H1 (cell line): ENCODE measurements at regions not wholly inside any gene's neighbourhood (a gene's known extent, or its start where the extent isn't known, plus 50 kb on each side); places are given as distances from the start of the nearest gene placed in this dataset.

Experiments
- CTCF ChIA-PET: fragments of 300-600 bp; sonication (Branson Sonifier 250); formaldehyde crosslinking; loops from one replicate; lab custom pipeline; 2021; ENCODE audit not compliant: partially characterized antibody; lab: Charles Lee
- POLR2A ChIA-PET: fragments of 300-600 bp; sonication (Branson Sonifier 250); formaldehyde crosslinking; loops from one replicate; lab custom pipeline; 2021; ENCODE audit warnings: inconsistent platforms; ENCODE audit not compliant: partially characterized antibody; lab: Charles Lee
- DNase-seq, 2 experiments: peaks; one replicate each; pipeline versions ENCODE4 v3.0.0 to v3.0.0-alpha.2; 2010 to 2022; ENCODE audit warnings: low spot score in 2 of 2, low read depth in 1 of 2, mixed read lengths in 1 of 2
- FAIRE-seq: peaks from 2 replicates; lab custom pipeline; 2011; peaks lifted over from hg19 to GRCh38; lab: Jason Lieb, UNC
- H2AFZ ChIP-seq: 2 replicates; pipeline ENCODE4 v1.8.1; 2012; ENCODE audit warnings: low read length, inconsistent platforms
- H2AK5ac ChIP-seq: 2 replicates; pipeline ENCODE4 v1.6.1; 2013; ENCODE audit warnings: low read depth, low read length
- H2BK120ac ChIP-seq: replicated peaks from 2 replicates; pipeline ENCODE3; 2013; ENCODE audit warnings: low read depth, low read length, inconsistent platforms
- H2BK12ac ChIP-seq: 2 replicates; pipeline ENCODE4 v1.6.1; 2013; ENCODE audit warnings: low read depth, low read length
- H2BK15ac ChIP-seq: 2 replicates; pipeline ENCODE4 v1.6.1; 2013; ENCODE audit warnings: low read length
- H2BK20ac ChIP-seq: 2 replicates; pipeline ENCODE4 v1.6.1; 2013; ENCODE audit warnings: low read length
- H2BK5ac ChIP-seq: 2 replicates; pipeline ENCODE4 v1.6.1; 2013; ENCODE audit warnings: low read depth, low read length
- H3K14ac ChIP-seq: 2 replicates; pipeline ENCODE4 v1.6.1; 2013; ENCODE audit warnings: inconsistent platforms; ENCODE audit not compliant: insufficient read length
- H3K18ac ChIP-seq: 2 replicates; pipeline ENCODE4 v1.6.1; 2013; ENCODE audit warnings: low read length; ENCODE audit errors: extremely low read depth
- H3K23ac ChIP-seq: 2 replicates; pipeline ENCODE4 v1.6.1; 2013; ENCODE audit warnings: inconsistent platforms; ENCODE audit not compliant: insufficient read length
- H3K23me2 ChIP-seq: 2 replicates; pipeline ENCODE4 v1.6.1; 2013; ENCODE audit warnings: low read depth, low read length
- H3K27ac ChIP-seq: 2 replicates; pipeline ENCODE4 v1.6.1; 2011; ENCODE audit warnings: low read depth, low read length, inconsistent platforms
- H3K27me3 ChIP-seq, 4 experiments: replicated peaks in 1 of 4; 1 replicate in 1 of 4; 2 replicates in 3 of 4; pipeline versions ENCODE4 v1.6.1 to v1.8.1; 2011 to 2013; ENCODE audit warnings: low read length in 3 of 4, mild to moderate bottlenecking in 3 of 4, inconsistent platforms in 2 of 4, mixed read lengths in 2 of 4, moderate library complexity in 1 of 4; ENCODE audit not compliant: control insufficient read depth in 3 of 4, insufficient read depth in 3 of 4; ENCODE audit errors: extremely low read depth in 1 of 4
- H3K36me3 ChIP-seq, 4 experiments: 2 replicates each; pipeline versions ENCODE4 v1.6.1 to v1.8.1; 2011 to 2013; ENCODE audit warnings: mild to moderate bottlenecking in 4 of 4, low read length in 3 of 4, moderate library complexity in 2 of 4, control low read depth in 1 of 4, inconsistent platforms in 1 of 4; ENCODE audit not compliant: insufficient read depth in 4 of 4, control insufficient read depth in 2 of 4
- H3K4ac ChIP-seq: replicated peaks from 2 replicates; pipeline ENCODE3; 2013; ENCODE audit warnings: low read length, low read depth, mixed read lengths, inconsistent platforms; ENCODE audit not compliant: insufficient read length
- H3K4me1 ChIP-seq, 4 experiments: replicated peaks in 1 of 4; 1 replicate in 1 of 4; 2 replicates in 3 of 4; pipeline versions ENCODE4 v1.6.1 to v1.8.1; 2011 to 2013; ENCODE audit warnings: low read length in 3 of 4, inconsistent platforms in 2 of 4, mixed read lengths in 1 of 4; ENCODE audit not compliant: insufficient read depth in 4 of 4, control insufficient read depth in 3 of 4
- H3K4me2 ChIP-seq, 2 experiments: 2 replicates each; pipeline versions ENCODE4 v1.6.1 to v1.8.1; 2011 to 2013; ENCODE audit warnings: low read depth in 2 of 2, low read length in 2 of 2, control low read depth in 1 of 2, inconsistent platforms in 1 of 2, mild to moderate bottlenecking in 1 of 2; ENCODE audit not compliant: insufficient read depth in 1 of 2
- H3K4me3 ChIP-seq, 4 experiments: fragments of 200-600, 300-600 bp in 1 of 4; sonication (generic), shearing (Covaris generic), sonication (Bioruptor Twin) in 1 of 4; 2 replicates each; pipeline versions ENCODE4 v1.5.1 to v1.8.1; 2011 to 2016; ENCODE audit warnings: low read length in 4 of 4, low read depth in 3 of 4, control low read depth in 2 of 4, inconsistent platforms in 2 of 4, mild to moderate bottlenecking in 2 of 4, mixed read lengths in 1 of 4, moderate library complexity in 1 of 4; ENCODE audit not compliant: insufficient read depth in 2 of 4; ENCODE audit errors: extremely low read depth in 1 of 4
- H3K56ac ChIP-seq: replicated peaks from 2 replicates; pipeline ENCODE3; 2013; ENCODE audit warnings: low read depth, mild to moderate bottlenecking, mixed read lengths, low read length, inconsistent platforms; ENCODE audit not compliant: insufficient read length
- H3K79me1 ChIP-seq: 2 replicates; pipeline ENCODE4 v1.6.1; 2013; ENCODE audit warnings: low read depth, low read length, control low read depth
- H3K79me2 ChIP-seq, 2 experiments: 2 replicates each; pipeline versions ENCODE4 v1.6.1 to v1.8.1; 2012 to 2013; ENCODE audit warnings: low read length in 2 of 2, mild to moderate bottlenecking in 2 of 2, inconsistent platforms in 1 of 2; ENCODE audit not compliant: insufficient read depth in 2 of 2, control insufficient read depth in 1 of 2
- H3K9ac ChIP-seq, 4 experiments: replicated peaks in 1 of 4; 1 replicate in 1 of 4; 2 replicates in 3 of 4; pipeline versions ENCODE4 v1.6.1 to v1.8.1; 2011 to 2013; ENCODE audit warnings: low read depth in 3 of 4, low read length in 3 of 4, control low read depth in 2 of 4, mild to moderate bottlenecking in 2 of 4, moderate library complexity in 2 of 4, inconsistent platforms in 1 of 4; ENCODE audit errors: extremely low read depth in 1 of 4
- H3K9me3 ChIP-seq, 2 experiments: 2 replicates each; pipeline versions ENCODE4 v1.6.1 to v1.8.1; 2012 to 2013; ENCODE audit warnings: mild to moderate bottlenecking in 2 of 2, moderate library complexity in 2 of 2, control low read depth in 1 of 2, inconsistent platforms in 1 of 2, low read depth in 1 of 2, low read length in 1 of 2, mixed read lengths in 1 of 2; ENCODE audit not compliant: insufficient read depth in 2 of 2
- H4K20me1 ChIP-seq, 2 experiments: replicated peaks in 1 of 2; 2 replicates each; pipeline versions ENCODE3 to v1.8.1; 2011 to 2013; ENCODE audit warnings: inconsistent platforms in 2 of 2, low read length in 2 of 2, mild to moderate bottlenecking in 1 of 2; ENCODE audit not compliant: insufficient read depth in 2 of 2, control insufficient read depth in 1 of 2
- H4K5ac ChIP-seq: 2 replicates; pipeline ENCODE4 v1.6.1; 2013; ENCODE audit warnings: low read length, low read depth, mixed read lengths, inconsistent platforms; ENCODE audit not compliant: insufficient read length
- H4K8ac ChIP-seq: 2 replicates; pipeline ENCODE4 v1.8.0; 2013; ENCODE audit warnings: mild to moderate bottlenecking, moderate library complexity, low read length, inconsistent platforms; ENCODE audit not compliant: insufficient read depth; ENCODE audit errors: extremely low read depth
- H4K91ac ChIP-seq: replicated peaks from 2 replicates; pipeline ENCODE3; 2013; ENCODE audit warnings: low read length, mixed read lengths, inconsistent platforms; ENCODE audit not compliant: insufficient read length
- ATF3 ChIP-seq: IDR thresholded peaks from 2 replicates; pipeline ENCODE4 v1.6.1; 2011; ENCODE audit warnings: low read depth, mild to moderate bottlenecking, low read length; ENCODE audit not compliant: insufficient read depth
- BACH1 ChIP-seq: IDR thresholded peaks from 2 replicates; pipeline ENCODE4 v1.6.1; 2012; ENCODE audit warnings: low read length, improper control_type of control experiment
- BRCA1 ChIP-seq: IDR thresholded peaks from 2 replicates; pipeline ENCODE4 v1.6.1; 2012; ENCODE audit warnings: low read depth, low read length, improper control_type of control experiment
- CBX5 ChIP-seq: fragments of 300-800, 300-1000 bp; sonication (generic); IDR thresholded peaks from 2 replicates; pipeline ENCODE4 v1.7.1; 2016; ENCODE audit warnings: antibody characterized with exemption, low read length, low read depth
- CHD2 ChIP-seq: IDR thresholded peaks from 2 replicates; pipeline ENCODE4 v1.6.1; 2012; ENCODE audit warnings: low read length, improper control_type of control experiment
- CTBP2 ChIP-seq: IDR thresholded peaks from 2 replicates; pipeline ENCODE4 v1.7.0; 2011; ENCODE audit warnings: borderline replicate concordance, mild to moderate bottlenecking, moderate library complexity, mixed read lengths, low read length; ENCODE audit not compliant: insufficient read depth, insufficient read length
- KDM5A ChIP-seq: fragments of 200-600 bp; IDR thresholded peaks from 2 replicates; pipeline ENCODE4 v1.7.1; 2012; ENCODE audit warnings: mild to moderate bottlenecking, low read length, inconsistent platforms, mixed read lengths
- PHF8 ChIP-seq: fragments of 200-600 bp; sonication (generic); conservative IDR thresholded peaks from 2 replicates; pipeline ENCODE4 v1.7.1; 2012; ENCODE audit warnings: low read depth, mild to moderate bottlenecking, inconsistent platforms, low read length, moderate library complexity
- POU5F1 ChIP-seq: IDR thresholded peaks from 2 replicates; pipeline ENCODE4 v1.6.1; 2011; ENCODE audit warnings: low read depth, mild to moderate bottlenecking, low read length, moderate library complexity
- RFX5 ChIP-seq: IDR thresholded peaks from 2 replicates; pipeline ENCODE4 v1.6.1; 2011; ENCODE audit warnings: low read depth, low read length, improper control_type of control experiment, borderline replicate concordance
- RNF2 ChIP-seq: fragments of 200-900, 300-1000 bp; sonication (generic); IDR thresholded peaks from 2 replicates; pipeline ENCODE4 v1.7.1; 2016; ENCODE audit warnings: borderline replicate concordance, low read depth, mild to moderate bottlenecking, antibody characterized with exemption, low read length; ENCODE audit not compliant: poor library complexity, severe bottlenecking; ENCODE audit errors: missing control alignments
- SP2 ChIP-seq: IDR thresholded peaks from 2 replicates; pipeline ENCODE4 v1.6.1; 2012; ENCODE audit warnings: mild to moderate bottlenecking, low read length, inconsistent platforms
- TBP ChIP-seq: IDR thresholded peaks from 2 replicates; pipeline ENCODE4 v1.6.1; 2011; ENCODE audit warnings: low read depth, low read length, improper control_type of control experiment
- TEAD4 ChIP-seq: IDR thresholded peaks from 2 replicates; pipeline ENCODE4 v1.6.1; 2012; ENCODE audit warnings: low read depth, low read length, inconsistent platforms, mixed read lengths
- ZNF274 ChIP-seq: IDR thresholded peaks from 2 replicates; pipeline ENCODE4 v1.7.0; 2012; ENCODE audit warnings: low read length, borderline replicate concordance; ENCODE audit errors: extremely low read depth
- WGBS, 2 experiments: shearing (Covaris generic) in 1 of 2; methylation state at CpG; one replicate each; pipeline versions ENCODE4 v1.1.6 to v1.1.7; 2013 to 2015; ENCODE audit warnings: low lambda C conversion rate in 2 of 2, mixed read lengths in 2 of 2, inconsistent platforms in 1 of 2, low coverage in 1 of 2, missing lambda C conversion rate in 1 of 2; ENCODE audit not compliant: insufficient replicate concordance in 2 of 2, insufficient coverage in 1 of 2, insufficient read length in 1 of 2; ENCODE audit errors: extremely low coverage in 1 of 2, missing lambda C conversion rate in 1 of 2; 5-methylcytosine and 5-hydroxymethylcytosine counted together

DNA sequence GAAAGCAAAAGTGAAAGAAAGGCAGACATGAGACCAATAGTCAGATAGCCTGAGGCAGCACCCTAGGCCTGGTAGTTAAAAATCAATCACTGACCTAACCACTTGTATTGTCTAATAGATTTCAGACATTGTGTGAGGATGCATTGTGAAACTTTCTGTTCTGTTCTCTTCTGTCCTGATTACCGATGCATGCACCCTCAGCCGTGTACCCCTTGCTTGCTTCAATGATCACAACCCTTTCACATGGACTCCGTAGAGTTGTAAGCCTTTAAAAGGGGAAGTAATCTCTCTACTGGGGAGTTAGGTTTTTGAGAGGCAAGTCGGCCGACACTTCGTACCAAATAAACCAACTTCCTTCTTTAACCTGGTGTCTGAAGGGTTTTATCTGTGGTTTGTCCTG lies 801.6 kb upstream of the TSPY4 start:
- Histone ChIP-seq H3K79me2 (no peaks in the 10 kb centered on the region), H4K91ac (no peak overlapping the region), H4K8ac (no peak overlapping the region), H2AFZ (no peak overlapping the region), H3K23me2 (no peaks in the 10 kb centered on the region), H2BK12ac (no peak overlapping the region), H2BK5ac (no peak overlapping the region), H2BK120ac (no peak overlapping the region), H3K36me3 (no peaks in the 10 kb centered on the region), H3K4me2 (no peak overlapping the region), H3K27me3 (no peaks in the 10 kb centered on the region), H3K18ac (no peak overlapping the region), H3K14ac (no peak overlapping the region), H2AK5ac (no peak overlapping the region), H3K23ac (no peak overlapping the region), H3K79me1 (no peaks in the 10 kb centered on the region), H3K56ac (no peak overlapping the region), H3K9me3 (peaks cover 14 to 81% of the 10 kb centered on the region in 2 experiments), H3K4me1 (no peaks in the 10 kb centered on the region), H3K27ac (no peak overlapping the region), H4K5ac (no peak overlapping the region), H3K4ac (no peak overlapping the region), H2BK20ac (no peak overlapping the region), H3K4me3 (no peak overlapping the region), H3K9ac (no peak overlapping the region), H2BK15ac (no peak overlapping the region), H4K20me1 (no peaks in the 10 kb centered on the region)
- no peak for DNase-seq
- CTCF ChIA-PET = no interaction called here
- 75% methylated on average over 3 of the region's 6 CpGs; no CpG with 5 or more reads in 1 of the 2 experiments for WGBS, 2 experiments
- no peak for FAIRE-seq
- POLR2A ChIA-PET = no interaction called here
- TF ChIP-seq RFX5 (no peak), CTBP2 (no peak), BACH1 (no peak), TBP (no peak), BRCA1 (no peak), TEAD4 (no peak), RNF2 (no peak), PHF8 (no peak), ATF3 (no peak), ZNF274 (no peak), SP2 (no peak), CHD2 (no peak), CBX5 (no peak), KDM5A (no peak), POU5F1 (no peak)
